ENCODE measurements at regions not wholly inside any gene's neighbourhood (a gene's known extent, or its start where the extent isn't known, plus 50 kb on each side); places are given as distances from the start of the nearest gene placed in this dataset.

- Histone ChIP-seq H3K4me3 (ENCODE audit: low read length) (no peak overlapping the region), H3F3A (ENCODE audit: low read length, unreplicated experiment) (no peaks in the 10 kb centered on the region), H3K27ac (ENCODE audit: low read length) (no peak overlapping the region), H3K4me2 (ENCODE audit: low read length) (no peak overlapping the region), H3K36me3 (ENCODE audit: low read depth, low read length) (no peaks in the 10 kb centered on the region), H4K20me1 (ENCODE audit: low read length) (no peaks in the 10 kb centered on the region), H2AFZ (ENCODE audit: low read length) (no peak overlapping the region), H3K9me2 (replicated peaks; ENCODE audit: low read length) (no peaks in the 10 kb centered on the region), H3K79me2 (ENCODE audit: low read length) (no peaks in the 10 kb centered on the region), H3K27me3 (ENCODE audit: low read length) (no peaks in the 10 kb centered on the region), H3K9ac (ENCODE audit: low read length) (no peak overlapping the region), H3K4me1 (ENCODE audit: insufficient read depth, low read length) (no peaks in the 10 kb centered on the region), H3K9me3 (ENCODE audit: low read length) (no peaks in the 10 kb centered on the region)
- no peak for ATAC-seq
- CTCF ChIA-PET = no interaction called here
- intact Hi-C loops (cut with micrococcal nuclease) = no loop called here
- TF ChIP-seq CTCF (conservative IDR thresholded peaks at IDR 0.05; ENCODE audit: low read depth, low read length) (no peak), EZH2phosphoT487 (IDR thresholded peaks at IDR 0.05; ENCODE audit: borderline replicate concordance, low read length) (no peak), EZH2 (IDR thresholded peaks at IDR 0.05; ENCODE audit: low read length, unreplicated experiment) (no peak)
- no TSS peak for BruUV-seq (replicated peaks)
- POLR2A ChIA-PET (ENCODE audit: unreplicated experiment) = no interaction called here
- DNase-seq = no peak
These were observed 77.4 kb upstream of the FCN1 start for GRCh38 chr9:134994926-134995791.

GRCh38 chr9:134995792-134996120, 78.0 kb upstream of the FCN1 start:
- no peak overlapping the region for H3K4me2 ChIP-seq (ENCODE audit: low read length)
- ChIA-PET CTCF (no interaction called here), POLR2A (ENCODE audit: unreplicated experiment) (no interaction called here)
- H3K27me3 ChIP-seq (ENCODE audit: low read length) = no peaks in the 10 kb centered on the region
- H3K4me3 ChIP-seq (ENCODE audit: low read length) = no peak overlapping the region
- intact Hi-C loops (cut with micrococcal nuclease) = no loop called here
- no peaks in the 10 kb centered on the region for H3F3A ChIP-seq (ENCODE audit: low read length, unreplicated experiment)
- H3K4me1 ChIP-seq (ENCODE audit: insufficient read depth, low read length) = no peaks in the 10 kb centered on the region
- H3K9ac ChIP-seq (ENCODE audit: low read length) = no peak overlapping the region
- ATAC-seq (no peak), DNase-seq (no peak)
- no peaks in the 10 kb centered on the region for H4K20me1 ChIP-seq (ENCODE audit: low read length)
- TF ChIP-seq CTCF (conservative IDR thresholded peaks at IDR 0.05; ENCODE audit: low read depth, low read length) = no peak
- no peak for TF ChIP-seq EZH2phosphoT487 (IDR thresholded peaks at IDR 0.05; ENCODE audit: borderline replicate concordance, low read length)
- TF ChIP-seq EZH2 (IDR thresholded peaks at IDR 0.05; ENCODE audit: low read length, unreplicated experiment) = no peak
- H3K9me3 ChIP-seq (ENCODE audit: low read length) = peaks cover 4% of the 10 kb centered on the region; the same call in 1 of the 2 replicates
- H3K36me3 ChIP-seq (ENCODE audit: low read depth, low read length) = no peaks in the 10 kb centered on the region
- BruUV-seq (replicated peaks) = no TSS peak
- no peak overlapping the region for H2AFZ ChIP-seq (ENCODE audit: low read length)
- H3K27ac ChIP-seq (ENCODE audit: low read length) = no peak overlapping the region
- no peaks in the 10 kb centered on the region for H3K9me2 ChIP-seq (replicated peaks; ENCODE audit: low read length)
- H3K79me2 ChIP-seq (ENCODE audit: low read length) = no peaks in the 10 kb centered on the region

Measured in PC-3 (cell line).